IMR-90 (cell line): ENCODE measurements at regions not wholly inside any gene's neighbourhood (a gene's known extent, or its start where the extent isn't known, plus 50 kb on each side); places are given as distances from the start of the nearest gene placed in this dataset.

Experiments
- ATAC-seq: fragments of 200-7000 bp; cut with Tn5 transposase; 2 replicates; pipeline ENCODE4 v1.9.1; 2020; ENCODE audit warnings: low read depth, mild to moderate bottlenecking, moderate library complexity
- BruUV-seq: library from RNA; stranded (reverse); fragments of 400-500 nt; replicated peaks from 2 replicates; lab custom pipeline; 2021; lab: Mats Ljungman, UMichigan
- CTCF ChIA-PET: fragments of 300-600 bp; formaldehyde crosslinking; extraction: SDS; loops from one replicate; lab custom pipeline; 2021; ENCODE audit warnings: antibody characterized with exemption; lab: Yijun Ruan, JAX
- POLR2A ChIA-PET: fragments of 300-600 bp; sonication (Branson Sonifier 250); formaldehyde crosslinking; loops from one replicate; lab custom pipeline; 2022; ENCODE audit warnings: antibody characterized with exemption; ENCODE audit not compliant: unreplicated experiment; lab: Charles Lee
- DNase-seq: peaks from one replicate; pipeline ENCODE4 v3.0.0; 2013
- H2AFZ ChIP-seq: replicated peaks from 2 replicates; pipeline ENCODE3; 2013; ENCODE audit warnings: low read length, mild to moderate bottlenecking; ENCODE audit not compliant: poor library complexity
- H2AK5ac ChIP-seq: 2 replicates; pipeline ENCODE4 v1.6.1; 2013; ENCODE audit warnings: low read depth, low read length, inconsistent platforms
- H2AK9ac ChIP-seq: replicated peaks from 2 replicates; pipeline ENCODE3; 2013; ENCODE audit warnings: mild to moderate bottlenecking, low read depth, low read length, moderate library complexity; ENCODE audit not compliant: poor library complexity
- H2BK120ac ChIP-seq: 2 replicates; pipeline ENCODE4 v1.6.1; 2013; ENCODE audit warnings: low read depth, low read length, inconsistent platforms
- H2BK15ac ChIP-seq: 3 replicates; pipeline ENCODE4 v1.6.1; 2013; ENCODE audit warnings: low read depth, low read length, inconsistent platforms
- H2BK20ac ChIP-seq: 2 replicates; pipeline ENCODE4 v1.6.1; 2013; ENCODE audit warnings: low read depth, mild to moderate bottlenecking, inconsistent platforms, low read length, moderate library complexity
- H2BK5ac ChIP-seq: 2 replicates; pipeline ENCODE4 v1.6.1; 2013; ENCODE audit warnings: mild to moderate bottlenecking, low read depth, low read length, inconsistent platforms; ENCODE audit not compliant: poor library complexity, severe bottlenecking
- H3K14ac ChIP-seq: replicated peaks from 2 replicates; pipeline ENCODE4 v1.6.1; 2013; ENCODE audit warnings: low read depth, low read length, inconsistent platforms
- H3K18ac ChIP-seq: 2 replicates; pipeline ENCODE4 v1.6.1; 2013; ENCODE audit warnings: low read depth, low read length, control low read depth
- H3K23ac ChIP-seq: 2 replicates; pipeline ENCODE4 v1.6.1; 2013; ENCODE audit warnings: low read depth, low read length, inconsistent platforms
- H3K27ac ChIP-seq: 2 replicates; pipeline ENCODE4 v1.5.1; 2013; ENCODE audit warnings: mild to moderate bottlenecking, control low read depth, low read length; ENCODE audit not compliant: insufficient read depth
- H3K27me3 ChIP-seq: 2 replicates; pipeline ENCODE4 v1.6.1; 2013; ENCODE audit warnings: low read length; ENCODE audit not compliant: control insufficient read depth, insufficient read depth
- H3K36me3 ChIP-seq: 2 replicates; pipeline ENCODE4 v1.6.1; 2013; ENCODE audit warnings: low read length, mixed read lengths; ENCODE audit not compliant: control insufficient read depth, insufficient read depth
- H3K4ac ChIP-seq: 2 replicates; pipeline ENCODE4 v1.6.1; 2013; ENCODE audit warnings: low read depth, low read length, inconsistent platforms
- H3K4me1 ChIP-seq: 2 replicates; pipeline ENCODE4 v1.6.1; 2013; ENCODE audit warnings: low read length, mixed read lengths; ENCODE audit not compliant: control insufficient read depth, insufficient read depth
- H3K4me2 ChIP-seq: 2 replicates; pipeline ENCODE4 v1.6.1; 2013; ENCODE audit warnings: low read depth, mild to moderate bottlenecking, control low read depth, low read length, moderate library complexity
- H3K4me3 ChIP-seq: 2 replicates; pipeline ENCODE4 v1.5.1; 2013; ENCODE audit warnings: low read depth, mild to moderate bottlenecking, control low read depth, low read length, moderate library complexity; ENCODE audit not compliant: insufficient read depth
- H3K56ac ChIP-seq: 2 replicates; pipeline ENCODE4 v1.6.1; 2013; ENCODE audit warnings: low read length, inconsistent platforms; ENCODE audit not compliant: insufficient read depth; ENCODE audit errors: extremely low read depth
- H3K79me1 ChIP-seq, 2 experiments: 2 replicates each; pipeline ENCODE4 v1.6.1; 2013; ENCODE audit warnings: low read length in 2 of 2, inconsistent platforms in 1 of 2, low read depth in 1 of 2
- H3K9ac ChIP-seq: 2 replicates; pipeline ENCODE4 v1.6.1; 2013; ENCODE audit warnings: low read depth, low read length, control low read depth
- H3K9me1 ChIP-seq: 2 replicates; pipeline ENCODE4 v1.6.1; 2013; ENCODE audit warnings: low read length, inconsistent platforms; ENCODE audit not compliant: insufficient read depth
- H3K9me3 ChIP-seq: 2 replicates; pipeline ENCODE4 v1.6.1; 2013; ENCODE audit warnings: low read length; ENCODE audit not compliant: control insufficient read depth, insufficient read depth
- H4K20me1 ChIP-seq: 2 replicates; pipeline ENCODE4 v1.6.1; 2013; ENCODE audit warnings: low read length, inconsistent platforms; ENCODE audit not compliant: insufficient read depth
- H4K5ac ChIP-seq: 2 replicates; pipeline ENCODE4 v1.6.1; 2013; ENCODE audit warnings: mild to moderate bottlenecking, low read depth, low read length, control low read depth
- H4K8ac ChIP-seq, 2 experiments: 2 replicates each; pipeline ENCODE4 v1.6.1; 2013; ENCODE audit warnings: low read depth in 2 of 2, low read length in 2 of 2, control low read depth in 1 of 2, inconsistent platforms in 1 of 2
- H4K91ac ChIP-seq: 2 replicates; pipeline ENCODE4 v1.6.1; 2013; ENCODE audit warnings: low read depth, low read length, inconsistent platforms; ENCODE audit not compliant: insufficient read depth
- BHLHE40 ChIP-seq: fragments of 150-350 bp; IDR thresholded peaks from 2 replicates; pipeline ENCODE4 v1.6.1; 2016; ENCODE audit warnings: mild to moderate bottlenecking, low read depth, low read length
- CEBPB ChIP-seq: IDR thresholded peaks from 2 replicates; pipeline ENCODE4 v1.6.1; 2012; ENCODE audit warnings: low read depth, low read length, improper control_type of control experiment
- CHD1 ChIP-seq: IDR thresholded peaks from 2 replicates; pipeline ENCODE4 v1.6.1; 2012; ENCODE audit warnings: low read depth, low read length, improper control_type of control experiment
- CTCF ChIP-seq: conservative IDR thresholded peaks from 2 replicates; pipeline ENCODE4 v1.5.1; 2012; ENCODE audit warnings: mild to moderate bottlenecking, low read depth, low read length, improper control_type of control experiment
- ELK1 ChIP-seq: fragments of 150-350 bp; IDR thresholded peaks from 2 replicates; pipeline ENCODE4 v1.6.1; 2016; ENCODE audit warnings: low read depth, mild to moderate bottlenecking, low read length, moderate library complexity, borderline replicate concordance
- FOS ChIP-seq: fragments of 150-350 bp; IDR thresholded peaks from 2 replicates; pipeline ENCODE4 v1.6.1; 2016; ENCODE audit warnings: low read depth, low read length
- MAFK ChIP-seq: IDR thresholded peaks from 2 replicates; pipeline ENCODE4 v1.6.1; 2012; ENCODE audit warnings: low read depth, low read length, improper control_type of control experiment
- MAZ ChIP-seq: IDR thresholded peaks from 2 replicates; pipeline ENCODE4 v1.6.1; 2012; ENCODE audit warnings: low read depth, mild to moderate bottlenecking, low read length, improper control_type of control experiment, moderate library complexity, borderline replicate concordance
- MXI1 ChIP-seq: IDR thresholded peaks from 2 replicates; pipeline ENCODE4 v1.6.1; 2012; ENCODE audit warnings: low read depth, mild to moderate bottlenecking, low read length, moderate library complexity, borderline replicate concordance
- NFE2L2 ChIP-seq: fragments of 150-350 bp; IDR thresholded peaks from 2 replicates; pipeline ENCODE4 v1.6.1; 2016; ENCODE audit warnings: low read depth, mild to moderate bottlenecking, low read length
- POLR2A ChIP-seq: IDR thresholded peaks from 2 replicates; pipeline ENCODE4 v1.6.1; 2012; ENCODE audit warnings: mild to moderate bottlenecking, low read depth, low read length
- RAD21 ChIP-seq: IDR thresholded peaks from 2 replicates; pipeline ENCODE4 v1.6.1; 2012; ENCODE audit warnings: low read length, improper control_type of control experiment
- RCOR1 ChIP-seq: IDR thresholded peaks from 2 replicates; pipeline ENCODE4 v1.6.1; 2012; ENCODE audit warnings: mild to moderate bottlenecking, low read length, improper control_type of control experiment; ENCODE audit not compliant: insufficient replicate concordance
- RFX5 ChIP-seq: IDR thresholded peaks from 2 replicates; pipeline ENCODE4 v1.8.0; 2012; ENCODE audit warnings: low read depth, mild to moderate bottlenecking, low read length, moderate library complexity
- SMC3 ChIP-seq: fragments of 150-350 bp; IDR thresholded peaks from 2 replicates; pipeline ENCODE4 v1.6.1; 2016; ENCODE audit warnings: low read depth, mild to moderate bottlenecking, antibody characterized with exemption, low read length, moderate library complexity
- WGBS, 2 experiments: methylation state at CpG; one replicate each; pipeline versions ENCODE4 v1.1.5 to v1.1.7; 2013; ENCODE audit warnings: missing lambda C conversion rate in 2 of 2; ENCODE audit not compliant: insufficient read length in 1 of 2; ENCODE audit errors: extremely low coverage in 2 of 2; 5-methylcytosine and 5-hydroxymethylcytosine counted together
- dilution Hi-C: fragments of 300-500 bp; cut with HindIII; formaldehyde crosslinking; loops from one replicate; pipeline ENCODE4 v1.14.3; 2018; ENCODE audit warnings: low sequenced_read_pairs; ENCODE audit not compliant: unreplicated experiment
- in situ Hi-C: fragments of 300-500 bp; cut with MboI; formaldehyde crosslinking; loops from 3 replicates; pipeline ENCODE4 v1.14.3; 2019; ENCODE audit warnings: low sequenced_read_pairs, inconsistent platforms, mixed read lengths
- intact Hi-C: fragments of 100-400 bp; cut with micrococcal nuclease; formaldehyde crosslinking; loops from 2 replicates; pipeline ENCODE4 v1.10.0; 2022
- TF ChIP-seq, protein P1 (sequence below): fragments of 150-350 bp; IDR thresholded peaks from 2 replicates; pipeline ENCODE4 v1.6.1; 2017; ENCODE audit warnings: mild to moderate bottlenecking, antibody characterized with exemption, low read length, low read depth

DNA sequence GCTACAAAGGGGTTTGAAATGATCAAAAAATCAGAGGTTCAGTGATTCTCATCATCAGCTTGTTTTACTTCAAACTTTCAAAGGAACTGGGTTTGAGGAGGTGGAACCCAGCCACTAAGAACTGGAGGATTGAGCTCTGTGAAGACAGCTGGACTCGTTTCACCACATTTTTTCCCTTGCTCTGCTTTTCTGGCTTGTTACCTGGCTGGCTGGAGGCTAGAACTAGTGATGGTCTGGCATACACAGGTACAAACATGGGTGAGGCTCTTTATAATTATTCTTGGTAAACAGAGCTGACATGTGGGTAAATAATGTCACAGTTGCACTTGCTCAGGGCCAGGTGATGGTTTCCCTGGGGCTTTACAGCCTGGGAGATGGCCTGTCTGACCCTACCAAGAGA is 352.5 kb downstream of the FGFR2 start:
- no peak for DNase-seq
- intact Hi-C loops = no loop called here
- Histone ChIP-seq H3K18ac (no peak overlapping the region), H3K9me3 (peaks cover 16% of the 10 kb centered on the region), H2BK120ac (no peak overlapping the region), H3K27ac (no peak overlapping the region), H4K5ac (no peak overlapping the region), H3K9ac (no peak overlapping the region), H2AFZ (no peak overlapping the region), H2AK9ac (no peak overlapping the region), H3K14ac (no peak overlapping the region), H2BK20ac (no peak overlapping the region), H3K36me3 (no peaks in the 10 kb centered on the region), H3K4me1 (no peaks in the 10 kb centered on the region), H3K23ac (no peak overlapping the region), H3K4ac (no peak overlapping the region), H4K91ac (no peak overlapping the region), H2AK5ac (no peak overlapping the region), H3K27me3 (no peaks in the 10 kb centered on the region), H4K8ac (no peak overlapping the region), H2BK5ac (no peak overlapping the region), H3K56ac (no peak overlapping the region), H3K4me2 (no peak overlapping the region), H3K79me1 (no peaks in the 10 kb centered on the region), H3K4me3 (no peak overlapping the region), H3K9me1 (no peaks in the 10 kb centered on the region), H4K20me1 (no peaks in the 10 kb centered on the region), H2BK15ac (no peak overlapping the region)
- BruUV-seq = no TSS peak
- WGBS, 2 experiments = no CpG with 5 or more reads among the region's 1 CpG
- no peak for ATAC-seq
- no peak for TF ChIP-seq RFX5
- TF ChIP-seq MAZ = no peak
- no peak for TF ChIP-seq SMC3
- no peak for TF ChIP-seq RCOR1
- no peak for TF ChIP-seq CEBPB
- TF ChIP-seq MAFK = no peak
- no peak for TF ChIP-seq FOS
- TF ChIP-seq ELK1 = no peak
- TF ChIP-seq BHLHE40 = no peak
- no peak for TF ChIP-seq CHD1
- TF ChIP-seq, protein P1, sequence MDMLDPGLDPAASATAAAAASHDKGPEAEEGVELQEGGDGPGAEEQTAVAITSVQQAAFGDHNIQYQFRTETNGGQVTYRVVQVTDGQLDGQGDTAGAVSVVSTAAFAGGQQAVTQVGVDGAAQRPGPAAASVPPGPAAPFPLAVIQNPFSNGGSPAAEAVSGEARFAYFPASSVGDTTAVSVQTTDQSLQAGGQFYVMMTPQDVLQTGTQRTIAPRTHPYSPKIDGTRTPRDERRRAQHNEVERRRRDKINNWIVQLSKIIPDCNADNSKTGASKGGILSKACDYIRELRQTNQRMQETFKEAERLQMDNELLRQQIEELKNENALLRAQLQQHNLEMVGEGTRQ = no peak
- no peak for TF ChIP-seq MXI1
- TF ChIP-seq CTCF = no peak
- no peak for TF ChIP-seq POLR2A
- no peak for TF ChIP-seq NFE2L2
- TF ChIP-seq RAD21 = no peak
- in situ Hi-C loops = no loop called here
- dilution Hi-C loops = no loop called here
- ChIA-PET POLR2A (no interaction called here), CTCF (interaction anchor here (0.7 kb wide), 1 partner anchor 53 kb away, joined by 4 read pairs; no protein-coding TSS in a partner anchor)
